ENCODE measurements at regions not wholly inside any gene's neighbourhood (a gene's known extent, or its start where the extent isn't known, plus 50 kb on each side); places are given as distances from the start of the nearest gene placed in this dataset.

DNA sequence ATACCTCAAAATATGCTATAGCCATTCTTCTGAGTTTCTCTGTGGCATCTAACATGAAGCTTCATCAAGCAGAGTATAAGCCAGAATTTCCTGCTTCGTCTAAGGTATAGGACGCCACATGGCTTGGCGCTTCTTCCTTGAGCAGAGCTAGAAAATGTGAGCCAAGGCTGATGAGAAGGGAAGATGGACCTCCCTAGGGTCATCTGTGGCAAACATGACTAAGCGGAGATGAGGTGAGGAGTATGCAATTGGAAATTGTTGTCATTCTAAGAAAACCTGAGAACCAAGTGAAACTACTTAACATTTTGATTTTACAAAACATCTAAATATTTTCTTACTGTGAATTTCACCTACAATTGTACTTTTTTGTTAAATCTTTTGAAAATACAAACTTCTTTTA lies 466.5 kb downstream of the PSAT1 start:
- Histone ChIP-seq H3K9me3 (ENCODE audit: low read depth, low read length, poor library complexity, severe bottlenecking) (no peaks in the 10 kb centered on the region), H3K4me1 (ENCODE audit: insufficient read depth, low read length, poor library complexity, severe bottlenecking) (no peaks in the 10 kb centered on the region), H3K27ac (ENCODE audit: low read depth, low read length, poor library complexity, severe bottlenecking) (no peak overlapping the region), H3K36me3 (ENCODE audit: insufficient read depth, low read length, poor library complexity, severe bottlenecking) (no peaks in the 10 kb centered on the region), H3K27me3 (replicated peaks; ENCODE audit: insufficient read depth, low read depth, low read length, poor library complexity) (peaks cover 5% of the 10 kb centered on the region), H3K4me3 (ENCODE audit: low read depth, low read length, poor library complexity, severe bottlenecking) (no peak overlapping the region)
- no TSS peak for BruUV-seq (replicated peaks)
- intact Hi-C loops (cut with micrococcal nuclease; ENCODE audit: unreplicated experiment): no loop called here
- TF ChIP-seq CTCF (conservative IDR thresholded peaks at IDR 0.05; ENCODE audit: low read depth, low read length) (no peak), EZH2 (IDR thresholded peaks at IDR 0.05; ENCODE audit: borderline replicate concordance, low read depth, low read length, poor library complexity, severe bottlenecking) (no peak)
- ChIA-PET CTCF (no interaction called here), POLR2A (ENCODE audit: low non-redundant PET) (no interaction called here)
- DNase-seq (ENCODE audit: low spot score): no peak

GRCh38 chr9:78765861-78766260 lies 468.9 kb downstream of the PSAT1 start:
- intact Hi-C loops (cut with micrococcal nuclease; ENCODE audit: unreplicated experiment): no loop called here
- Histone ChIP-seq H3K27ac (ENCODE audit: low read depth, low read length, poor library complexity, severe bottlenecking) (no peak overlapping the region), H3K9me3 (ENCODE audit: low read depth, low read length, poor library complexity, severe bottlenecking) (no peaks in the 10 kb centered on the region), H3K36me3 (ENCODE audit: insufficient read depth, low read length, poor library complexity, severe bottlenecking) (no peaks in the 10 kb centered on the region), H3K4me1 (ENCODE audit: insufficient read depth, low read length, poor library complexity, severe bottlenecking) (no peaks in the 10 kb centered on the region), H3K4me3 (ENCODE audit: low read depth, low read length, poor library complexity, severe bottlenecking) (no peak overlapping the region), H3K27me3 (replicated peaks; ENCODE audit: insufficient read depth, low read depth, low read length, poor library complexity) (peaks cover 11% of the 10 kb centered on the region)
- ChIA-PET POLR2A (ENCODE audit: low non-redundant PET) (no interaction called here), CTCF (no interaction called here)
- TF ChIP-seq CTCF (conservative IDR thresholded peaks at IDR 0.05; ENCODE audit: low read depth, low read length): no peak
- no peak for TF ChIP-seq EZH2 (IDR thresholded peaks at IDR 0.05; ENCODE audit: borderline replicate concordance, low read depth, low read length, poor library complexity, severe bottlenecking)
- BruUV-seq (replicated peaks): no TSS peak
- DNase-seq (ENCODE audit: low spot score): no peak

DNA sequence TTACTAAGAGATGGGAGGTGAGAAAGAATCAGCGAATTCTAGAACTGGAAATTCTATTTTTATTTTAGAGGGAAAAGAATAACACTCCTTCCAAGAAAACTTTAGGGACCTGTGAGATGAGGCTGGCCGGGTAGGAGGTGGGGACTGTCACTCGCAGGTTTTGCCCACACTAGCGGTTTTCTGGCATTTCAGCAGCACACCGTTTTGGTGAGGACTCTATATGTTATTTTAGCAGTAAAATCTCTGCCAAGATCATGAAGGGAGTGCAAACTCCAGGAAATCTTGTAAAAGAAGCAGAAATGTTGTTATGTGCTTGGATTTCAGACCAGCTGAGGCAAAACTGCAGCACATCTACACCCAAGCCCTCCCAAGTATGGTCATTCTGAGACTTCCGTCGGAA lies 470.6 kb downstream of the PSAT1 start:
- BruUV-seq (replicated peaks): no TSS peak
- H3K4me1 ChIP-seq (ENCODE audit: insufficient read depth, low read length, poor library complexity, severe bottlenecking): no peaks in the 10 kb centered on the region
- no peak overlapping the region for H3K4me3 ChIP-seq (ENCODE audit: low read depth, low read length, poor library complexity, severe bottlenecking)
- ChIA-PET POLR2A (ENCODE audit: low non-redundant PET) (no interaction called here), CTCF (no interaction called here)
- DNase-seq (ENCODE audit: low spot score): no peak
- no peak overlapping the region for H3K27ac ChIP-seq (ENCODE audit: low read depth, low read length, poor library complexity, severe bottlenecking)
- intact Hi-C loops (cut with micrococcal nuclease; ENCODE audit: unreplicated experiment): no loop called here
- TF ChIP-seq EZH2 (IDR thresholded peaks at IDR 0.05; ENCODE audit: borderline replicate concordance, low read depth, low read length, poor library complexity, severe bottlenecking): no peak
- no peak for TF ChIP-seq CTCF (conservative IDR thresholded peaks at IDR 0.05; ENCODE audit: low read depth, low read length)
- no peaks in the 10 kb centered on the region for H3K9me3 ChIP-seq (ENCODE audit: low read depth, low read length, poor library complexity, severe bottlenecking)
- H3K36me3 ChIP-seq (ENCODE audit: insufficient read depth, low read length, poor library complexity, severe bottlenecking): no peaks in the 10 kb centered on the region
- peaks cover 11% of the 10 kb centered on the region for H3K27me3 ChIP-seq (replicated peaks; ENCODE audit: insufficient read depth, low read depth, low read length, poor library complexity)

Data from A673 (cell line).